Right renal pelvis (tissue), 4 donors: ENCODE measurements at regions not wholly inside any gene's neighbourhood (a gene's known extent, or its start where the extent isn't known, plus 50 kb on each side); places are given as distances from the start of the nearest gene placed in this dataset.
A peak's percentile ranks its signal among the peaks of the same experiment; 100 is the strongest.

Experiments
- DNase-seq, 4 donors: peaks; one replicate each; pipeline ENCODE4 v3.0.0-alpha.2; 2013; ENCODE audit warnings: low read depth in 4 of 4, low spot score in 3 of 4, missing footprints in 1 of 4

DNA sequence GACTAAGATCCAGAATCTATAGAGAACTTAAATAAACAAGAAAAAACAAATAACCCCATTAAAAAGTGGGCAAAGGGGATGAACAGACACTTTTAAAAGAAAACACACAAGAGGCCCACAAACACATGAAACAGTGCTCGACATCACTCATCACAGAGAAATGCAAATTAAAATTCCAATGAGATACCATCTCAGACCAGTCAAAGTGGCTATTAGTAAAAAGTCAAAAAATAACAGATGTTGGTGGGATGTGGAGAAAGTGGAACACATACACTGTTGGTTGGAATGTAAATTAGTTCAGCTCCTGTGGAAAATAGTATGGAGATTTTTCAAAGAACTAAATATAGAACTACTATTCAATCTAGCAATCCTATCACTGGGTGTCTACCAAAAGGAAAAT, 143.1 kb downstream of the IFI44 start:
- no peak for DNase-seq

DNA sequence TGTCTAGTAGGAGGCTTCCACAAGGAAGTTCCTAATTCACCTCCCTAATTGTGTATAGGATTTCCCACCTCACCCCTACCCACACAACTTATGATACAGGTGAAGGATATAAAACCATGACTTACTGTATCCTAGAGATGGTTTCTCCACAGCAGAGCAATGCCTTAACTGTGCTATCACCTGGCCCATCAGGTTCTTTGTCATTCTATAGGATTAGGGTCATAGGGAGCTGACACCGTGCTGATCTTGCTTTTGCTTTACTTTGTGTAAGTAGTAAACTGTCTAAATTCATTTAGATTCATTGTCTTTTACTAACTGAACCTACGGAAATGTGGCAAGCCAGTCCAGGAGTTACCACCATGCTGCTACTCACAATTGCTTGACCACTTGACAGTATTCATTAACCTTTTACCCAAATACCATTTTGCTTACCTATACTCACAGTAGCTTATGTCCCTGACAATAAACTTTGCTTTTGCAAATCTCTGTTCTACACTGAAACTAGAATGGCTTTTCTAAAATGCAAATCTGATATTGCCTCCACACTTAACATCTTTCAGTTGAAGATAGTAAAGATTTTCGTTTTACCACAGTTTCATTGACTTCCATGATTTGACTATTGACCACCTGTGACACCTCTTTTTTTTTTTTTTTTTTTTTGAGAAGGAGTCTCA, 147.6 kb downstream of the IFI44 start:
- DNase-seq, result no peak

DNA sequence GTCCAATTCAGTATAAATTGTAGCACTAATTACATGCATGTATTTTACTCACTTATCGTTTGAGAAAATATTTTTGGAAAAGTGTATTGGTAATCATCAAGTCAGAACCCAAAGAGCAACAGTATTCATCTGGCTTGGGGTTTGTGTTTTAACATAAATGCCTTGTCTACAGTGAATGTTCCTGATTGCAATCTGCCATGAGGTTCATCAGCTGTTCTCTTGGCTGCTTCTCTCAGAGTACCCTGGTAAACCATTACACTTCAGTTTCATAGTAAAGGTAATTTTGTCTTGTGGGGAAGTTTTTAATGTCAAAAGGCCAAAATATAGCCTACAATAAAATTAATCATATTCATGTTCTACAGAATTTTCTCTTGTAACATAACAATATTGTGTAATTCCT, 150.3 kb downstream of the IFI44 start:
- no peak for DNase-seq

GRCh38 chr1:78814176-78814575, 164.5 kb downstream of the IFI44 start:
- no peak for DNase-seq

DNA sequence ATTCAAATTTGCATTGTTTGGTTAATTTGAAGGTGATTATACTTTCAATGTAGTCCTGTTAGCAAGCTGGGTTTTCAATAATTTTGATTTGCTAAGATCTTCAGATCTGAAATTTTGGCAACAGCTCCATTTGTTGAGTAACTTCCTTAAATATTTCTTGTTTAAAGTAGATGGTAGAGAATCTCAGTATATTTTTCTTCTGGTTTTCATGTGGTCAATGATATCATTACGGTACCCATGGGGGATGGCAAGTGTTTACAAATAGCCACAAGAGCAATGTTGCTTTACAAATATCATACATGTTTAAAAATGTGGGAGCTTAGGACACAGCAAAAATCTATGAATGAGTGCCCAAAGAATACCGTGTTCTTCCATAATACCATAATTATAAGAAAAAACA, 175.9 kb downstream of the IFI44 start:
- no peak for DNase-seq

DNA sequence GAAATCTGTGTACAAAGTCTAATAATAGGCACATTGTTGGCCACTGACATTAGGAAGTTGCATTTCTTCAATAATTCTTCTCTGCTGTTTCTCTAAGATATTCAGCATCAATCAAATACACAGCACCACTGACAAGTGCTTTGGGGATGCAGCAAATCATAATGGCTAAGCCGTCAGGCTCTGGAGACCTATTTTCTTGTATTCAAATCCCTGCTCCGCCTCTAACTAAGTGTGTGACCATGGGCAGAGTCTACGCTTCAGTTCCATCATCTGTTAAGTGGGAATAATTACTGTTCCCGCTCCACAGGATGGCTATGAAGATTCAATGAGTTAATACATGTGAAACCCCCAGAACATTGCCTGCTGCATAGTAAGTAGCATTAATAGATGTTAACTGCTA, 176.9 kb downstream of the ADGRL4 start:
- DNase-seq, result no peak

GRCh38 chr1:78830321-78830720, 176.2 kb downstream of the ADGRL4 start:
- DNase-seq, result no peak

- no peak for DNase-seq
Observed at GRCh38 chr1:78831731-78832360, 174.7 kb downstream of the ADGRL4 start.

DNA sequence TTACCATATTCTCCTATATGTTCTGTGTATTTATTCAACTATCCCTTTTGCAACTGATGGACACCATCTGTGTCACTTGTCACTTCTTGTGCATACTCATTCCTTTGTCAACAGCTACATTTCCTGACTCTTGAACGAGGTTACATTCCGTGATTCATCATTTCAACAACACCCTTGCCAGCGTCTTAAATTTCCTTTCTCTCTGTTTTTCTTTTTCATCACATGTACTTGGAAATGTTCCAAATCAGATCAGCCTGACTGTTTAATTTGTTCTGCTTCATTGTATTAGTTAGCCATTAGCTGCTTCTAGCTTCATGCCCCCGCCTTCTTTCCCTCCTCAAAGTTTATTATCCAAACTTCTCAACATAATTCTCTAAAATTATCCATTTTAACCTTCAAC, 173.0 kb downstream of the ADGRL4 start:
- DNase-seq, result peak in 1 of 4 donors; percentile 44

GRCh38 chr1:78834201-78834741, 172.3 kb downstream of the ADGRL4 start:
- no peak for DNase-seq

GRCh38 chr1:78836726-78837125, 169.8 kb downstream of the ADGRL4 start:
- DNase-seq, result no peak

- DNase-seq, result peak in 2 of 4 donors; percentile 36 to 38
Observed at GRCh38 chr1:78839704-78840277, 166.7 kb downstream of the ADGRL4 start.
